HG02623 (cell line): ENCODE measurements at regions not wholly inside any gene's neighbourhood (a gene's known extent, or its start where the extent isn't known, plus 50 kb on each side); places are given as distances from the start of the nearest gene placed in this dataset.

Source experiments
- ATAC-seq: cut with Tn5 transposase; IDR thresholded peaks from one replicate; pipeline ENCODE4 v1.9.1; 2021; ENCODE audit warnings: moderate library complexity; ENCODE audit not compliant: unreplicated experiment

DNA sequence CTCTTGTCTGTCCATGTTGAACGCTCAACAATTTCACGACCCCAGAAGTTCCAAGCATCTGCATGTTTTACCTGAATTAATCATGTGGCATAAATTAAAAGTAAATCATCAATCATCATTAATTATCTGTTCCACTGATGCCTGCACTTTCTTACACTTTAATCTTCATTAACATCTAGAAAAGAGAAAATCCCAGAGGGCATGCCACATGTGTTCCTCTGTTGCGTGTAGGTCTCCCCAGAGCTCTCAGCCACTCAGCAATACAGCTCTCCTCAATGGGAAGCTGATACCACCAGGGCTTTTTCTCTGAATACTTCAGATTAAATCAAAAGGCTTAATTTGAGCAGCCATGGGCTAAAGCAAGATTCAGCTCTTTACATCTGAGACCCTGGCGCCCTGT, 722.4 kb upstream of the TENM3 start:
- no peak for ATAC-seq

DNA sequence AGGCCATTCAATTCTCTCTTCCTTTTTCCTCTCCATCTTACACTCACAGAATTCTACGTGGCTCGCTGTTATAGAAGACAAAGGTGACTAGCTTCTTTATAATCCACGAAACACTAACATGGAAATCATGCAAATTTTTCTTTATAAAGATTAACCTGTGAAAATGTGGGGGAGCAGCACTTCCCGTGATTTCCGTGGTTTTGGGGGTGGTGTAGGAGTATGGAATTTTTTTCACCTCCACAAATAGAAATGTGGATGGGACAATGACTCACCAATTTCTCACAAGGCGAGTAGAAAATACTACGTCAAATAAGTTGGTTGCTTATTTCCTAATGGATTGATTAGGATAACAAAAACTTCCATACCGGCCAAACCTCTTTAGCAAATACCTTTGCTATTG, 719.2 kb upstream of the TENM3 start:
- no peak for ATAC-seq

DNA sequence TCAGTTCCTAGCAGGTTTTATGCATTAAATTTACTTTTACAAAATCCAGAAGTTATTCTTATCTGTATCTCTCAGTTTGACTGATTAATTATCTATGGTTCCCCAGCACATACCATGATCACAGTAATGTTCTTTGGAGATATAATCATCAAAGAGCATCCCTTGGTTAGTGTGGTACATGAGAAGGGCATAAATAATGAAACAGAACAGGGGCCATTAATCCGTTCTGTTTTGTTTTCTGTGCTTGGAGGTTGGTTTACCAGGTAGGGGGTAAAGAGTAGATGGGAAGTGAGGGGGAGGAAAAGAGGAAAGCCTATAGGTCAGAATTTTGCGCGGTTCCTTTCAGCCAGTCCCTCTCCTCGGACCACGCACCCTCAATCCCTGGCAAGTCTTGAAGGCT, 718.7 kb upstream of the TENM3 start:
- no peak for ATAC-seq

DNA sequence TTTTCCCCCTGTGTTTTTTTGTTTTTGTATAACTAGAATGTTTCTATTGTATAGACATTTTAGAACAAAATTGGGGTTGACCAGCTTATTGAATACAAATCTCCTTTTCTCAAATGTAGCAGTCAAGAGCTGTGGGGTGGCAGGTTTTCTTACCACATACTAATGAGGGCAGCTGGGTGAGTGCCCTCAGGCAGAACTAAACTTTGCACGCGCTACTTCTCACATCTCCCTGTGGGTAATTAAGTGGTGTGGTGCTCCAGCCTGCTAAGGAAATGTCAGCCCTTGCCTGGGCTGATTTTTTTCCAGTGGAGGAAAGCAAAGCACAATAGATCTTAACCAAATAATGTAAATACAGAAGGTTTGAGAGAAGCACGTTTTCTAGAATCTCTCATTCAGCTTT, 717.6 kb upstream of the TENM3 start:
- ATAC-seq: no peak

DNA sequence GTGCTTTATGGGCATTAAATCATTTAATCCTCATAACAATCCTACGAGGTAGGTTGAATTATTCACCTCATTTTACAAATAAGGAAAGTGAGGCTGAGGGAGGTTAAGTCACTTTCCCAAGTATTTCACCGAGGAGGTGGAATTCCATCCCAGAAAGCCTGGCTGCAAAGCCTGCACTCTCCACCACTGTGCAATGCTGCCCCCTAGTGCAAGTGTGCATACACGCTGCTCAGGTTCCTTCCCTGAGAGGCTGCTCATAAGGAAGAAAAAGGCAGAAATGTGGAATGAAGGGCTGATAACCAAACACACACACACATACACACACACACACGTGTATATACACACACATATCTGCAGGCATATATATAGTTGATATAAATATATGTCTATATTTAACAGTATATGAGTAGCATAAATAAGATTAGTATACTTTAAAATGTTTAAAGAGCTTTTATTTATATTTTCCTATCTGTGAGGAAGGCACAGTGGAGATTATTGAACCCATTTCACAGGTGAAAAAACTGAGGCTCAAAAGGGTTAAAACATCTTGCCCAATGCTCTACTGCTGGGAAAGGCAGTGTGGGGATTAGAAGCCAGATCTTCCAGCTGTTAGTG, 714.5 kb upstream of the TENM3 start:
- ATAC-seq: peak; percentile 72

DNA sequence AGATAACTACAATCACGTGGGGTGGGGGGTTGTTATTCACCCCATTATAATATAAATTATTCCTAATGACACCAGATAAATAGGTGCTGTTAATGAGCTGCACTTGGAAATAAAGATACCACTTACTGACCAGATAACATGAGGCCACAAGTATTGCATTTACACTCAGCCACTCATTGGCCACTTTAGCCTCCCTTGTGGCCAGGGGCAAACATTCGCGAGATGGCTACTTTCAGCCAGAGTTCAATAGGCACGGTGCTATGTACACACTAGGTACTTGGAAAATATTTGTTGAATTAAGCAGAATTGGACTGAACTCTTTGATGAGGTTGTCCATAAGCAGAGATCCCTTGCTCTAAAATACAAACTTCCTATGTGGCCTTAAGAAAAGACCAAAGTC, 713.7 kb upstream of the TENM3 start:
- no peak for ATAC-seq

DNA sequence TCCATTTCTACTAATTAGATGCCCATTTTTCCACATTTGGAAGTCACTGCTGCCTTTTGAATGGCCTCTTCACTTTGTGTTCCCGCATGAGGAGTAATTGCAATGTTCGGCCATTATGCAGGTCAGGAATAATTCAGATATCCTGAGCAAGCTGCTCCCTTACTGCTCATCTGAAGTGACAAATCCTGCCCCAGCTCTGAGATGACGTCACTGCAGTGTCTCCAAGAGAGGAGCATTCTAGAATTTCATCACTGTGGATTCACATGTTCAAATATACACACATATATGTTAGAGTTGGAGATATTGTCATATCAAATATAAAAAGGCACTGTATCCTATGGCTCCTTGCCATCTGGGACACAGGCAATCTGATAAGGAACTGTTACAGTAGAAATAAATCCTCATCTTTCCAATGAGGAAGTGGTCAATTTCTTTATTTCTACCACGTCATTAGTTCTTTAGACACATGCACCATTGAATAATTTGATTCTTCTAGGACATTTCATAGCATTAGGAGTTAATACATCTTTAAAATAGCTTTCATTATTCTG, 706.9 kb upstream of the TENM3 start:
- ATAC-seq: no peak

DNA sequence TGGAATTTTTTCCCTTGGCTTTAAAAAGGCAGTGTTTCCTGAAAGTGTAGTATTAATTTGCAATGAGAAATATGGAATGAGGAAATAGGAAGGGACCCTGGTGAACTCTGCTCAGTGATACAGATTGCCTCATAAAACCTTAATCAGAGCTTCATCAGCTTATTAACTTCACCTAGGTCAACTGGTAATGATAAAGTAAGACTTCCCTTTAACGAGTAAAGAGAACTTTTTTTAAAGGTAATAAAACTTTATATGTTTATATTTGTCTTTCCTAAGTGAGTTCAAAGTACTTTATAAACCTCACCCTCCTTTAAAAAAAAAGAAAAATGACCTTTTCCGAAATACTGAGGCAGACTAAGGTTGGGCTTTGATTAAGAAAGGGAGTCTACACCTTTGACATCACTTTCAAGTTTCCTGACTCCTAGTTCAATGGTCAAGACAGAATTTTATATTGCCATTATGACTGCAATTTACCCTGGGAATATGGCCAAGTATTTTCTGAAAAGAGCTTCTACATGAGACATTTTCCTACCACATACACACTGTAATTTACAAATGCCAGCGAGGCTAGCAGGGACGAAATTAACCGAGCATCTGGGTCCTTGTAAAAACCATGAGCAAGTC, 706.3 kb upstream of the TENM3 start:
- no peak for ATAC-seq

DNA sequence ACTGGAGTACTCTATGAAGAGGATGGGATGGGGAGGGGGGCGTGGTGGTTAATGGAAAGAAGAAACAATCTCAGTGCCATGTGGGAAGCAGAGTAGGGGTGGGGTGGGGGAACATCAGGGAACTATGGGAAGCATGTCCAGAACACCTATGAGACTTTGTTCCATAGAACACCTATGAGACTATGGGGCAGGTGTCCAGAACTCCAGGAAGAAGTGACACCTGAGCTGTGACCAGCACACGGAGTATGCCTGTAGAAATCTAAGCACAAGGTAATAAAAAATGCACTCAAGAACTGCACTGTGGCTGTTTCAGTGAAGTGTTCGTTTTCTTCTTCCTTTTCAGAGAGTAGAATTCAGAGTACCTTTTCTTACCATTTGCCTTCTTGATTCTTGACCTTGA, 704.8 kb upstream of the TENM3 start:
- no peak for ATAC-seq

DNA sequence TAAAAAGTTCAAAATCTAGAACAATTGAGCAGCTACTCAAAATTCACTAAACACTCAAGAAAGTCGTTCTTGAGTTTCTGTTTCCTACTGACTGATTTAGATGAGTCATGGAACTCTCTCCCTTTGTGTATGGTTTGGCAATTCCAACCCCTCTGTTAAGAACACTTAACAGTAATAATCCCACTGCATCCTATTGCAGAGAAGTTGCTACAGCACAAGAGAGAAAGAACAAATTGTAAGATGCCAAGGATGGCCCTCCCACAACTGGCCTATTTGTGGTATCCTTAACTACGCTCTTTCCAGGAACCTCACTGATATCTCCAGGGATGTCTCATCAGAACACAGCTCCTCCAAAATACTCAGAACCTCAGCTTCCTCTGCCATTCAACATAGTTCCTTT, 701.8 kb upstream of the TENM3 start:
- ATAC-seq: no peak

DNA sequence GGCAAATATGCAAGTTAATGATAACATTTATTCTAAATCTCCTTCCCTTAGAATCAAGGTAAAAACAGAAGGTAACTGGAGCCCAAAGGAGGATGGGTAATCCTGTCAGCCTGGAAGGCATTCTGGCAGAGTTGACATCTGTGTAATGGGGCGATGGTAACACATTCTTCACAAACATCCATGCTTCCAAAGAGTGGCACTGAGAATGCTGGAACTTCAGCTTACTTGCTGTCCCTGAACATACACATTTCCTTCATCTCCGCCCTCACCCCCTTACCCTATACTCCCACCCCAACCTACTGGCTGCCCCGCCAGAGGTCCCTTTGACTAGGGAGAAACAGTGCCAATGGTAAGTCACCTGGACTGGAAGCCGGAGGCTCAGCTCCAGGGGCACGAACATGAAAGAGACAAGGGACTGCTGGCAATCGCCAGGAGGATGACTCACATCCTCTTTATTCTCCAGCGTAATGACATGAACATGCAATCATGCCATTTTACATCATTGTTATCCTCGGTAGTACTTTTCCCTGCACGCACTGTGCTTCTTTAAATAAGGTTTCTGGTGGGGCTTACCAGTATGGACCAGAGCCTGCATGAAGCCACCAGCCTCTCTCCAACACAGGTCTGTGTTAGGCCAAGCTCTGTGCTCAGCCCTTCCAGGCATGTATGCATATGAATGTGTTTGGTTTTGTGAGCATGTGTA, 694.2 kb upstream of the TENM3 start:
- ATAC-seq: no peak

DNA sequence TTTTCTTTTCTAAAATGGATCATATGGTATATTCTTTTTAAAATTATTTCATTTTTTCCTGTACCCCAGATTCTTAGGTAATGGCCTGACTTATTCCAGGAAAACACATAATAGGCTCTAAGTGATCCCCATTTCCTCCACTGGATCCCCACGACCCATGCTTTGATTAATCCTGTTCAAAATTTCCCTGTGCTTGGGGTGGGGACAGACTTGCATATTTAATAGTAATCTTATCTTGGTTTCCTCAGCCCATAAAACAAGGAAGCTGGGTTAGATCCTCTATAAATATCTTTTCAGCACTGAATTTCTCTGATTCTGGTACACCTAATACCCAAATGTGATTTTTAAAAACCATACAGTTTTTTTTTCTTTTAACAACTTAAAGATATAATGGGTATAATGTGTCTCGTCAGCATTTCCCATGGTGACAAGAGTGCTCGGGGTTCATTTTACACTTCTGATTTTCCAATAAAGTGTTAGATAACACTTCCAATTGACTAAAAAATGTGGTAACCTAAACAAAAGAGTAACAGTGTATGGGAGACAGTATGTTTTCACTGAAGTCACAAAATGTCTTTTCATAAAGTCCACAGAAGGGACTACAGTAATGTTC, 693.5 kb upstream of the TENM3 start:
- no peak for ATAC-seq

DNA sequence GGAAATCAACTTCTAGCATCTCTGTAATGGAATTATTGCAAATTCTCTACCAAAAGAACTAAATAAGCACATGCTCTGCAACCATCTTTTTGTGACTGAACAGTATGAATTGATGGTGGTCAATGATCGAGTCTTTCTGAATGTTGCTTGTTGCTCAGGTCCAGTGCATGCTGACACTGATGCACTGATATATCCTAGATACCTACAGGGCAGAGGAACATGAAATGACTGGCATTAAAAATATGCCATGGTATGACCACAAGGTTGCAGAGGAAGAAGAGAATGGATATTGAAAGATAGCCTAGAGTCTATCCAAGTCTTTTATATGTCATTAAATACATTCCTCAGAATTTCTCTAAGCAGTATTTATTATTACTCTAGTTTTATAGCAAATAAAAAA, 692.8 kb upstream of the TENM3 start:
- no peak for ATAC-seq

DNA sequence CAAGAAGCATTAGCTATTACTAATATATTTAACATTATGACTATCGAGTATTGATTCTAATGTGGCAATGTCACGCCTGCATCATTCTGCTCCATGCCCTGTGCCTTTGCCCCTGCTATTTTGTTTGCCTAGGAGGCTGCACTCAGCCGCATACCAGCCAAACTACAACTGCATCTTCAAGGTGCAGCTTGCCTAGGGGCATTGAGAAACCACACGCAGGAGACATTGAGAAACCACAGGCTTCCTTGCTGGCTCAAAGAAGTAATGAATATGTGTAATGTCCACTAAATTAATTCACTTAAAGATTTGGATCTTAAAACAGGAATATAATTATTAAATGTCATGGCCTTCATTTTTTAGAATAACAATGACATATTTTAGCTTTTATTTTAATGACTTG, 683.6 kb upstream of the TENM3 start:
- no peak for ATAC-seq

DNA sequence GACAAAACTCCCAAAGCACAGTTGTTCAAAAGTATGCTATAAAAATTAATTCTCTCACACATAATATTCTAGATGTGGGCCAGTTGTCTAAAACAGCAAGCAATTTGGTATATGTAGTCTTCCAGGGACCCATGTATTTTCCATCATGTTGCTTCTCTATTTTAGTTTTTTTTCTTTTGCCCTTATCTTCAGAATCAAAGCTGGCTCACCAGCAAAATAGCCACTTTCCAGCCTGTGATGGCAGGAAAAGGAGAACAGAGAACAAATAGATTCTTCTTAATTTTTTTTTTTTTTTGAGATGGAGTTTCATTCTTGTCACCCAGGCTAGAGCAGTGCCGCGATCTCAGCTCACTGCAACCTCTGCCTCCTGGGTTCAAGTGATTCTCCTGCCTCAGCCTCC, 680.8 kb upstream of the TENM3 start:
- ATAC-seq: no peak

DNA sequence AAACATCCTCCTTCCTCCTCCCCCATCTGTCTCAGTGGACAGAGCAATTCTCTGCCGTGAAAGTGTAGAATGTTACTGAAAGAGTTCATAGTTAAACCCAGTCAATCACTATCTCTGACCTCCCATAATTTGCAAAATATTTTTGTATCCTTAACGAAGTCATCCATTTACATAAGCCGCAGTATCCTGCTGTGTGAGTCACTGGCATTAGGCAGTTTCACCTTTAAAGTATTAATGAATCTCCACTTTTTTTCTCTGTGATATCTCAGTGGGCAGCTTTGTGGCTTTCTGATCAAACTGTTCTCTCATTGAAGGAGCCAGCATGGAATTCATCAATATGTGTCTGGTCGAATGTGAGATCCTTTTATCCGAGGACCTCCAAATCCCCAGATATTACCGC, 678.6 kb upstream of the TENM3 start:
- ATAC-seq: no peak

DNA sequence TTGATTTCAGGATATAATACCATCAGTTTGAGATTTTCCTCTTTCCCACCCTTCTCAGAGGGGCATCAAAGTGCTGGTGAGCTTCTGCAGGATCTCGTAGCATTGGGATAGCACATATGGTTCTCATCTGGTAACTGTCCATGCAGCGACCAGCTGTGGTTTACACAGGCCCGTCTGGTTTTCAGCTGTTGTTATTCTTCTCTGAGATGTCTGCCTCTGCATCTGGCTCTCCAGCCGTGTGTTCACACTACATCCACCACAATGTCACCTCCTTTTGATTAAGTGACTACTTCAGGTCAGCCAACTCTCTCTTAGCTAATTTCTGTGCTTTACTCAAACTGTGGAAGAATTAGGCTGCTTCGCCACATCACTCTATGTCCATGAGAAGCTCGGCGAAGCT, 676.7 kb upstream of the TENM3 start:
- ATAC-seq: no peak

DNA sequence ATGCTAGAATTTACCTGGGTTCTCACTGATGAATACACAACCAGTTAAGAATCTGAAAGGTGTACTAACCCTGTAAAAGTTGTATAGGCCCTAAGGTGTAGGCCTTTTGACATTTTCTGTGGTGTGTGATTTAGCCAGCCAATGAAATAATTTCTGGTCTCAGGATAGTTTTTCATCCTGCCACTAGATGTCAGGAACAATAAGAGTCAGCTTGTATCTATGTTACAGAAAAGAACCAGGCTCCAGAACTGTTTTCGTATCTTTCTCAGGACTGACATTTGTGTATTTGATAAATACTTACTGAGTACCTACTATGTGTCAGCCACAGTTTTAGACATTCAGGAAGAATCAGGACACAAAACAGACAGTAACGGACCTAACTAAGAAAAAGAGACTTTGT, 673.6 kb upstream of the TENM3 start:
- ATAC-seq: peak; percentile 63

DNA sequence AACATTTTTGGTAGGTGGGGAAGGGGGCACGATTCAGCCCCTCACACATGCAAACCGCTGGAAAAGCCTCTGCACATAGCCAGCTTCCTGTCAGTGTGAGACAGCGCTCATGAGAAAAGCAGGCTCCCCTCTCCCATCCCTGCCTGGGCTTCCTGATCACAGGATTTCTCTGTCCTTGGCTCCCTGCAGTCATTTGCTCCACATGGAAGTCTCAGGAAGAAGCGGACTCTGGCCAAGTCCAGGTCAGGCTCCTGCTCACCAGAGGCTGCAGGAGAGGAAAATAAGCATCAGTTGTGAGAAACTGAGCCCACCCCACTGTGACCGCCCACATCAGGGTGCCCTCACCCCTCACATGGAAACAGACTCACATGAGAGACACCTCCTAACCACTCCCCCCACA, 664.3 kb upstream of the TENM3 start:
- ATAC-seq: no peak

DNA sequence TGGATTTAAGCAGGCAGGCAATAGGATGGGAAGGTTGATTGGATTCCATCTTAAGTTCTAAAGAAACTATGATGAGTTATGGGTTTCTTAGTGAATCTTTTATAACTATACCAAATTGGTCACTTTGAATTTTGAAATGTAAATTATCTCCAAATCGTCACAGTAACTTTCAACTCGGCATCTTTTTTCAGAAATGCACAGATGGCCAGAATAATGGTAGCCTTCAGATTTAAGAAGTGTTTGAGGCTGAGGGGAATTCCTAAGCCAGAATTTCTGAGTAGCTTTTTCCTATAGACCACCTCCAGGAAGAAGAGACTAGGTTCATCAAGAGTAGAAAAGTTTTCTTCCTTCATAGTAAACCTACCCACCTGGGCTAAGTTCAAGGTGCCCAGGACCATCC, 663.7 kb upstream of the TENM3 start:
- no peak for ATAC-seq

DNA sequence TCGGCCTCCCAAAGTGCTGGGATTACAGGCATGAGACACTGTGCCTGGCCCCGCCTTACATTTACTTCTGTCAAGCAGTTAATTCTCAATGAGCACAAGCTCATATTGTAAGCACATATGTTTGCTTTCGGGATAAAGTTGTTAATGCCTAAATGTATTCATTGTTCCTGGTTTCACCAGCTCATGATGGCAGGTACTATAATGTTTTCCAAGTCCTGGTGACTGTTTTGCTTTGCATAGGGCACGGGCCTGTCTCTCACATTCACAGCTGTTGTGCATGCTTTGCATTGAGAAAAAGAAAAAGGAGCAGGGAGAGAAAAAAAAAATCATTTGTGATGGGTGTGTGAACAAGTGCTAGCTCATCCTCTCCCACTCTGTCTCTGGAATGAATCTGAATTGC, 661.2 kb upstream of the TENM3 start:
- no peak for ATAC-seq

DNA sequence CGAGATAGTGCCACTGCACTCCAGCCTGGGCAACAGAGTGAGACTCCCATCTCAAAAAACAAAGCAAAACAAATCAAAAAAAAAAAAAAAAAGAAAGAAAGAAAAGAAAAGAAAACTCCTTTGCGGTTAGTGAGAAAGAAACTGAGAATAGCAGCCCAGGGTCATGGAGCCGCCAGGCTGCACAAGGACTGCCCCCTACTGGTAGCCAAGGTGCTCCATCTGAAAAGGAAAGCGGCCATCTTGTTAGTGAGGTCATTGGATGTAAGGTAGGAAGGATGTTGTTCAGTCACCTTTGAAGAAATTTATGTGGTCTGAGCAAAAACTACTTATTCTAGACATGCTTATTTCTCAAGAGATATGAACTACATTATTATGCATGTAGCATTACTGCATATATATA, 660.6 kb upstream of the TENM3 start:
- no peak for ATAC-seq
